HepG2 (cell line): ENCODE measurements at regions not wholly inside any gene's neighbourhood (a gene's known extent, or its start where the extent isn't known, plus 50 kb on each side); places are given as distances from the start of the nearest gene placed in this dataset.

Source experiments
- FOSL2 ChIP-seq: sonication (generic); formaldehyde crosslinking; IDR thresholded peaks from 2 replicates; pipeline ENCODE4 v1.4.0; 2020; ENCODE audit warnings: missing genetic modification reagents
- HES4 ChIP-seq: sonication (generic); formaldehyde crosslinking; IDR thresholded peaks from 2 replicates; pipeline ENCODE4 v1.9.0; 2021; ENCODE audit warnings: mild to moderate bottlenecking, missing genetic modification reagents, borderline replicate concordance
- HIC2 ChIP-seq: sonication (generic); formaldehyde crosslinking; IDR thresholded peaks from 2 replicates; pipeline ENCODE4 v1.9.0; 2022; ENCODE audit warnings: low read depth, missing genetic modification reagents
- HNRNPH1 ChIP-seq: fragments of 200-400 bp; formaldehyde crosslinking; optimal IDR thresholded peaks from 2 replicates; pipeline ENCODE3; 2017; ENCODE audit warnings: mild to moderate bottlenecking, low read depth, low read length
- IRF1 ChIP-seq: sonication (generic); formaldehyde crosslinking; IDR thresholded peaks from 2 replicates; pipeline ENCODE4 v1.4.0; 2020; ENCODE audit warnings: low read depth, mild to moderate bottlenecking, missing genetic modification reagents
- JUND ChIP-seq: sonication (generic); formaldehyde crosslinking; IDR thresholded peaks from 2 replicates; pipeline ENCODE4 v1.8.0; 2022; ENCODE audit warnings: mild to moderate bottlenecking, missing genetic modification reagents
- MLLT10 ChIP-seq: sonication (generic); formaldehyde crosslinking; IDR thresholded peaks from 2 replicates; pipeline ENCODE4 v1.4.0; 2020; ENCODE audit warnings: missing genetic modification reagents
- PAWR ChIP-seq: sonication (generic); formaldehyde crosslinking; IDR thresholded peaks from 2 replicates; pipeline ENCODE4 v1.4.0; 2020; ENCODE audit warnings: missing genetic modification reagents, mild to moderate bottlenecking, borderline replicate concordance
- PHF20 ChIP-seq: sonication (generic); formaldehyde crosslinking; IDR thresholded peaks from 2 replicates; pipeline ENCODE4 v1.5.0; 2020; ENCODE audit warnings: mild to moderate bottlenecking, missing genetic modification reagents
- PPARG ChIP-seq: conservative IDR thresholded peaks from 2 replicates; pipeline ENCODE4 v1.6.1; 2016; ENCODE audit warnings: missing biosample characterization, missing genetic modification reagents
- SP140L ChIP-seq: sonication (generic); formaldehyde crosslinking; IDR thresholded peaks from 2 replicates; pipeline ENCODE4 v1.4.0; 2020; ENCODE audit warnings: missing genetic modification reagents, borderline replicate concordance
- SRSF1 ChIP-seq: fragments of 200-400 bp; formaldehyde crosslinking; optimal IDR thresholded peaks from 2 replicates; pipeline ENCODE3; 2017; ENCODE audit warnings: mild to moderate bottlenecking, low read depth, low read length, moderate library complexity
- STAG1 ChIP-seq: sonication (generic); formaldehyde crosslinking; IDR thresholded peaks from 2 replicates; pipeline ENCODE4 v1.4.0; 2020; ENCODE audit warnings: missing genetic modification reagents
- USF2 ChIP-seq, 2 experiments: sonication (generic) in 1 of 2; formaldehyde crosslinking in 1 of 2; IDR thresholded peaks; 2 replicates each; pipeline versions ENCODE4 v1.5.1 to v1.6.1; 2011 to 2020; ENCODE audit warnings: borderline replicate concordance in 1 of 2, low read depth in 1 of 2, low read length in 1 of 2, mild to moderate bottlenecking in 1 of 2, missing genetic modification reagents in 1 of 2, moderate library complexity in 1 of 2
- ZFP36 ChIP-seq: fragments of 150-350 bp; IDR thresholded peaks from 2 replicates; pipeline ENCODE4 v1.6.1; 2018; ENCODE audit warnings: borderline replicate concordance, low read length, low read depth; ENCODE audit not compliant: partially characterized antibody
- ZNF101 ChIP-seq: sonication (generic); formaldehyde crosslinking; IDR thresholded peaks from 2 replicates; pipeline ENCODE4 v1.4.0; 2020; ENCODE audit warnings: mild to moderate bottlenecking, low read depth, missing genetic modification reagents, borderline replicate concordance
- ZNF142 ChIP-seq: sonication (generic); formaldehyde crosslinking; IDR thresholded peaks from 2 replicates; pipeline ENCODE4 v1.4.0; 2020; ENCODE audit warnings: missing genetic modification reagents
- ZNF225 ChIP-seq: sonication (generic); formaldehyde crosslinking; IDR thresholded peaks from 2 replicates; pipeline ENCODE4 v1.4.0; 2020; ENCODE audit warnings: mild to moderate bottlenecking, missing genetic modification reagents
- ZNF333 ChIP-seq: sonication (generic); formaldehyde crosslinking; IDR thresholded peaks from 2 replicates; pipeline ENCODE4 v1.4.0; 2020; ENCODE audit warnings: mild to moderate bottlenecking, missing genetic modification reagents, borderline replicate concordance
- ZNF460 ChIP-seq: sonication (generic); formaldehyde crosslinking; IDR thresholded peaks from 2 replicates; pipeline ENCODE4 v1.5.1; 2020; ENCODE audit warnings: missing genetic modification reagents, mild to moderate bottlenecking, borderline replicate concordance
- ZNF510 ChIP-seq: sonication (generic); formaldehyde crosslinking; IDR thresholded peaks from 2 replicates; pipeline ENCODE4 v1.4.0; 2020; ENCODE audit warnings: low read depth, mild to moderate bottlenecking, missing genetic modification reagents

GRCh38 chr3:30289324-30289723 lies 317.1 kb upstream of the TGFBR2 start (continued):
- TF ChIP-seq FOSL2 (CRISPR knock-in tag) (peak; percentile 51), ZNF460 (CRISPR knock-in tag) (no peak), USF2 (IDR thresholded peaks at IDR 0.05; ENCODE audit: low read depth, low read length) (no peak), USF2 (CRISPR knock-in tag; IDR thresholded peaks at IDR 0.05; ENCODE audit: borderline replicate concordance) (no peak), HIC2 (CRISPR knock-in tag) (no peak), HNRNPH1 (no peak), PAWR (CRISPR knock-in tag) (no peak), STAG1 (CRISPR knock-in tag) (peak; percentile 26), JUND (CRISPR knock-in tag) (no peak), ZNF510 (CRISPR knock-in tag) (no peak), HES4 (CRISPR knock-in tag) (no peak), MLLT10 (CRISPR knock-in tag) (no peak), ZNF225 (no peak), SRSF1 (no peak), ZNF142 (CRISPR knock-in tag) (no peak), IRF1 (CRISPR knock-in tag) (no peak), PHF20 (CRISPR knock-in tag) (no peak), SP140L (CRISPR knock-in tag) (no peak), PPARG (CRISPR knock-in tag) (peak; percentile 78), ZNF333 (CRISPR knock-in tag) (no peak), ZNF101 (no peak), ZFP36 (no peak)
